Ureter (tissue), 1 donor: ENCODE measurements at regions not wholly inside any gene's neighbourhood (a gene's known extent, or its start where the extent isn't known, plus 50 kb on each side); places are given as distances from the start of the nearest gene placed in this dataset.
"Not testable (repeated sequence)": the region's sequence is repeated elsewhere in the genome, so short reads cannot be mapped to it uniquely, and the experiment has no call there.

ENCODE experiments used
- DNase-seq: peaks from one replicate; pipeline ENCODE4 v3.0.0-alpha.2; 2020; ENCODE audit warnings: low spot score
- donor health status: DM: yes; HTN: yes; CAD: no.

DNA sequence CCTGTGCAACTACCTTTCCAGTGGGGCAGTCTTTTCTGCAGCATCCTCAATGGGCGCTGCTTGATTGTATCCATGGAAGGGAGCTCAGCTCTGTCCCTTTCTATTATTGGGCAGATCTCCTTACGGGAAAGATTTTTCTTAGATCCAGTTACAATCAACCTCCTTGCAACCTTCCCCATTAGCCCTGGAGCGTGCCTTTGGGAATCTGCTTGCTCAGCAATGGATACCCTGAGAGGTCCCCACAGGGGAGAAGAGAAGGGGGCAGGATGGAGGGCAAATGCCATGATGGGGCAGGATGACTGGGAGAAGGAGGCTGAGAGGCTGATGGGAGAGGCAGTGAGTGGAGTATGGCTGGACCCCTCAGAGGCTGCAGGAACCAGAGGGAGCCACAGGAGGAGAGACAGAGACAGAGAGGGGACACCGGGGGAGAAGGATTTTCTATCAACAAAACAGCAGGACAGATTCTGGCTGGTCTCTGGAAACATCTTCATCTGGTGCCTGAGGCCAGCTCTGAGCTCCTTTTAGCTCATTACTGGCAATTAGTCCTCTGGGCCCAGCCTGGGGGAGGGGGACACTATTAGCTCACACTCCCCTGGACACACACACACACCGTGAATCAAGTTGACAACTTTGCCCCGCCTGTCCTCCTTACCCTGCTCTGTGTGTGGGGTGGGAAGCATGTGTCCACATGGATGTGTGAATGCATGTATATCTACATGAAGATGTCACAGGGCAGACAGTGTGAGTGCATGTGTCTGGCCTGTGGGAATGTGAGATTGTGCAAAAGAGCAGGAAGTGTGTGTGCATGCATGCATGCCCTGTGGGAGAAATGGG, 80.8 kb upstream of the PAX2 start:
- no peak for DNase-seq

DNA sequence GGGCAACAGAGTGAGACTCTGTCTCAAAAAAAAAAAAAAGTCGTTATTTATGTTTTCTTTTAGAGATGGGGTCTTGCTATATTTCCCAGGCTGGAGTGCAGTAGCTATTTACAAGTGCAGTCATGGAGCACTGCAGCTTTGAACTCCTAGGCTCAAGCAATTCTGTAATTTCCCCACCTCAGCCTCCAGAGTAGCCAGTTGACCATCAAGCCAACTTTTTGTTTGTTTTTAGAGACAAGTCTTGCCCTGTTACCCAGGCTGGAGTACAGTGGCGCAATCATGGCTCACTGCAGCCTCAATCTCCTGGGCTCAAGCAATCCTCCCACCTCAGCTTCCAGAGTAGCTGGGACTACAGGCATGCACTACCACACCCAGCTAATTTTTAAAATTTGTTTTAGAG, 78.7 kb upstream of the PAX2 start:
- not testable (repeated sequence) for DNase-seq

DNA sequence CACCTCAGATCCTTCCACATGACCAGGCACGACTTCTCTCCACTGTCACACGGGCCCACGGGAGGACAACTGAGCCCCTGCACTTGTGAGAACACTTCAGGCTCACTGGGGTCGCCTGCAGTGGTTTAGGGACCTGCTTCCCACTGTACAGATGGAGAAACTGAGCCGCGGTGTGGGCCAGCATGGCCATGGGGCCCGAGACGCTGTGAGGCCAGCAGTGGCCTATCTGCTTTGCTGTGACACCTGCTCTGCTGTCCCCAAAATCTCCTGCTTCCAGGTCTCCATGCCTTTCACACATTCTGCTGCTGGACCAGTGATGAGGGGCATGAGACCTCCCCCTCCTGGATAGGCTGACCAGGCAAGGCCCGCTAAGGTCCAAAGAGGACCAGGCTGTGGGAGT, 75.8 kb upstream of the PAX2 start:
- DNase-seq: no peak

DNA sequence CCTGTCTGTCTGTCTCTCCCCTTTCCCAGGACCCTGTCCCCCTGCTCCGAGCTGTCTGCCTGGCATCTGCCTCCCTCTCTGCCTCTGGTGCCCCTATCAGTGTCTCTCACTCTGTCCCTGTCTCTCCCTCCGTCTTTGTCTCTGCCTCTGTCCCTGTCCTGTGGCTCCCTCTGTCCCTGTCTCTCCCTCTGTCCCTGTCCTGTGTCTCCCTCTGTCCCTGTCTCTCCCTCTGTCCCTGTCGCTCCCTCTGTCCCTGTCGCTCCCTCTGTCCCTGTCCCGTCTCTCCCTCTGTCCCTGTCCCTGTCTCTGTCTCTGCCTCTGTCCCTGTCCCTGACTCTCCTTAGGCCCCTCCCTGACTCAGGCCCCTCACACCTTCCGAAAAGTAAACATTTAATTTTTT, 75.0 kb upstream of the PAX2 start:
- no peak for DNase-seq

GRCh38 chr10:100670828-100671479, 74.4 kb upstream of the PAX2 start:
- DNase-seq: no peak

DNA sequence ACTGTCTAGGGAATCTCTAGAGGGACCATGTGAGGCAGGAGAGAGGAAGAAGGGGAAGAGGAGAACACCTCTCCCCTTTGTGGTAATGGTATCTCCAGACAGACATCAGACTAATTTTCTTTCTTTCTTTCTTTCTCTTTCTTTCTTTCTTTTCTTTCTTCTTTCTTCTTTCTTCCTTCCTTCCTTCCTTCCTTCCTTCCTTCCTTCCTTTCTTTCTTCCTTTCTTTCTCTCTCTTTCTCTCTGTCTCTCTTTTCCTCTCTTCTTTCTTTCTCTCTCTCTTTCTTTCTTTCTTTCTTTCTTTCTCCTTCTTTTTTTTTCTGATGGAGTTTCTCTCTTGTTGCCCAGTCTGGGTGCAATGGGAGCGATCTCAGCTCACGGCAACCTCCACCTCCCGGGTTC, 73.2 kb upstream of the PAX2 start:
- DNase-seq: no peak

- no peak for DNase-seq
Observed at GRCh38 chr10:100677290-100677945, 68.0 kb upstream of the PAX2 start.

DNA sequence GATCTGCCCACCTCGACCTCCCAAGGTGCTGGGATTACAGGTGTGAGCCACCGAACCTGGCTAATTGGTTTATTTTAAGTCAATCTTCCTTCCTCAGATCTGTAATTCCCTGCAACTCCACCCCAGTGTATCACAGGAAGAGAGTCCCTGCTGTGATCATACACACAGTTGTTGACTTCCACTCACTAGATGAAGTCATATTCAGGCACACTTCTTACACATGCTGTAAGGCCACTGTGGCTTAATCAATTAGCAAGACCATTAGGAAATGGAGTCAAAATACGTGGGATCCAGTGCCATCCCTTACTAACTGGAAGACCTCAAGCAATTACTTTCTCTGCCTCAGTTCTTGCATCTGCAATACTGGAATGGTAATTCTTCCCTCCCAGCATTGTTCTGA, 66.1 kb upstream of the PAX2 start:
- no peak for DNase-seq

GRCh38 chr10:100683004-100683403, 62.4 kb upstream of the PAX2 start:
- DNase-seq: no peak

- no peak for DNase-seq
Observed at GRCh38 chr10:100683545-100684300, 61.7 kb upstream of the PAX2 start.

DNA sequence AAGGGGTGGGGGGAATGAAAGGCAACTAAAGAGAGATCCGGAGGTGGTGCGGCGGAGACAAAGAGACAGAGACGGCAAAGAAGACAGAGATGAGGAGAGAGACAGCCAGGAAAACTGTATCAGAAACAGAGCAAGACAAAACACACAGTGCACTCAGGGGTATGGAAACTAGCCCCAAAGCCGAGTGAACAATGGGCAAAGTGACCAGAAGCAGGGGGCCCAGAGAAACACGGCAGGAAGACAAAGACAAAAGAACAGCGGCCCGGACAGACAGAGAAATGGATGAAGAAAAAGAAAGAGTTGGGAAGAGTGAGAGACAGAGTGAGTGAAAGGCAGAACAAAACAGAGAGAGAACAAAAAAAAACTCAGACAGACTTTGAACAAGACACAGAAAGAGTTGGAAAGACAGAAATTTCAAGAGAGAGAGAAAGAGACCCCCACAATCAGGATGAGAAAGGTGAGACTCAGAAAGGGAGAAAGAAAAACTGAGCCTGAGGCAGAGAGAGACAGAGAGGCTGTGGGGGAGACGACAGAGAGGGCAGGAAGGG, 60.6 kb upstream of the PAX2 start:
- no peak for DNase-seq

GRCh38 chr10:100685331-100685730, 60.1 kb upstream of the PAX2 start:
- no peak for DNase-seq

GRCh38 chr10:100687143-100688003, 58.0 kb upstream of the PAX2 start:
- no peak for DNase-seq

- DNase-seq: no peak
Observed at GRCh38 chr10:100688201-100688600, 57.2 kb upstream of the PAX2 start.

DNA sequence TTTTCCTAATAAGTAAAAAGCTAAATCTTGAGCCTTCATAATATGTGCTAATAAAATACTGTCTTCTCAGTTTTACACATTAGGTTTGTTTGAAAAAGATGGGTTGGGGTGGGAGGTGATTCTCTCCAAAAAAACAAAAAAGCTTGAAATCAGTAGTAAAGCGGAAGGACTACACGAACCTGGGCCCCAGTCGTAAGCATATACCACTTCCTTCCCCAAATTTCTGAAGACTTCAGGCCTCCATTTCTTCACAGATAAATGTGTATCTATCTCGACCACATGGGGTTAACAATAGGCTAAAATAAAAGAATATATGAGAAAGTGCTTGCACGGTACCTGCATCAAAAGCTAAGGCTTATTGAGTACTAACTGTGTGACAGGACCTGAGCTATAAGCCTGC, 51.6 kb upstream of the PAX2 start:
- DNase-seq: no peak
